Fibroblast of lung (primary cell): ENCODE measurements at regions not wholly inside any gene's neighbourhood (a gene's known extent, or its start where the extent isn't known, plus 50 kb on each side); places are given as distances from the start of the nearest gene placed in this dataset.

Source experiments
- DNase-seq, 2 donors: peaks; one replicate each; pipeline versions ENCODE4 v3.0.0 to v3.0.0-alpha.2; 2010; ENCODE audit warnings: low read depth in 2 of 2
- H2AFZ ChIP-seq: 2 replicates; pipeline ENCODE4 v1.5.1; 2012; ENCODE audit warnings: low read length, control low read depth, inconsistent platforms
- H3K27ac ChIP-seq: 2 replicates; pipeline ENCODE4 v1.5.1; 2011; ENCODE audit warnings: low read length, control low read depth; ENCODE audit not compliant: insufficient read depth
- H3K27me3 ChIP-seq: 2 replicates; pipeline ENCODE4 v1.5.1; 2011; ENCODE audit warnings: mild to moderate bottlenecking, low read length; ENCODE audit not compliant: control insufficient read depth, insufficient read depth
- H3K36me3 ChIP-seq: 2 replicates; pipeline ENCODE4 v1.5.1; 2011; ENCODE audit warnings: low read length; ENCODE audit not compliant: control insufficient read depth, insufficient read depth
- H3K4me1 ChIP-seq: 2 replicates; pipeline ENCODE4 v1.5.1; 2011; ENCODE audit warnings: low read length; ENCODE audit not compliant: control insufficient read depth, insufficient read depth; ENCODE audit errors: extremely low read depth
- H3K4me2 ChIP-seq: 2 replicates; pipeline ENCODE4 v1.5.1; 2011; ENCODE audit warnings: low read length, control low read depth; ENCODE audit not compliant: insufficient read depth; ENCODE audit errors: extremely low read depth
- H3K4me3 ChIP-seq, 4 experiments: fragments of 200-600 bp in 1 of 4; sonication (generic) in 1 of 4; replicated peaks in 1 of 4; 2 replicates each; pipeline ENCODE4 v1.5.1; 2011 to 2016; ENCODE audit warnings: low read length in 4 of 4, low read depth in 3 of 4, mild to moderate bottlenecking in 3 of 4, control low read depth in 2 of 4, inconsistent platforms in 1 of 4, mixed read lengths in 1 of 4; ENCODE audit not compliant: insufficient read depth in 1 of 4; ENCODE audit errors: control extremely low read depth in 1 of 4
- H3K79me2 ChIP-seq: 2 replicates; pipeline ENCODE4 v1.5.1; 2012; ENCODE audit warnings: mild to moderate bottlenecking, low read length, inconsistent platforms; ENCODE audit not compliant: control insufficient read depth, insufficient read depth
- H3K9ac ChIP-seq: 2 replicates; pipeline ENCODE4 v1.5.1; 2011; ENCODE audit warnings: mild to moderate bottlenecking, low read length, control low read depth; ENCODE audit not compliant: insufficient read depth
- H3K9me3 ChIP-seq: 2 replicates; pipeline ENCODE4 v1.5.1; 2012; ENCODE audit warnings: low read depth, low read length; ENCODE audit not compliant: control insufficient read depth, insufficient read depth
- H4K20me1 ChIP-seq: 2 replicates; pipeline ENCODE4 v1.5.1; 2011; ENCODE audit warnings: low read length; ENCODE audit not compliant: control insufficient read depth, insufficient read depth; ENCODE audit errors: extremely low read depth
- EZH2 ChIP-seq: IDR thresholded peaks from 2 replicates; pipeline ENCODE4 v1.5.1; 2012; ENCODE audit warnings: low read length, control low read depth, mild to moderate bottlenecking; ENCODE audit errors: missing control alignments
- TF ChIP-seq, protein P1 (sequence below), 2 donors: IDR thresholded peaks in 1 of 2; conservative IDR thresholded peaks in 1 of 2; 1 replicate in 1 of 2; 2 replicates in 1 of 2; pipeline ENCODE4 v1.5.1; 2011 to 2012; ENCODE audit warnings: low read length in 2 of 2, control low read depth in 1 of 2, inconsistent platforms in 1 of 2, low read depth in 1 of 2, mild to moderate bottlenecking in 1 of 2

- Histone ChIP-seq H3K79me2 (no peaks in the 10 kb centered on the region), H4K20me1 (no peaks in the 10 kb centered on the region), H3K9ac (no peak overlapping the region), H3K9me3 (no peaks in the 10 kb centered on the region), H3K4me3 (no peak overlapping the region), H3K27ac (no peak overlapping the region), H3K36me3 (no peaks in the 10 kb centered on the region), H3K27me3 (no peaks in the 10 kb centered on the region), H3K4me1 (no peaks in the 10 kb centered on the region), H3K4me2 (no peak overlapping the region), H2AFZ (no peak overlapping the region)
- TF ChIP-seq, protein P1, sequence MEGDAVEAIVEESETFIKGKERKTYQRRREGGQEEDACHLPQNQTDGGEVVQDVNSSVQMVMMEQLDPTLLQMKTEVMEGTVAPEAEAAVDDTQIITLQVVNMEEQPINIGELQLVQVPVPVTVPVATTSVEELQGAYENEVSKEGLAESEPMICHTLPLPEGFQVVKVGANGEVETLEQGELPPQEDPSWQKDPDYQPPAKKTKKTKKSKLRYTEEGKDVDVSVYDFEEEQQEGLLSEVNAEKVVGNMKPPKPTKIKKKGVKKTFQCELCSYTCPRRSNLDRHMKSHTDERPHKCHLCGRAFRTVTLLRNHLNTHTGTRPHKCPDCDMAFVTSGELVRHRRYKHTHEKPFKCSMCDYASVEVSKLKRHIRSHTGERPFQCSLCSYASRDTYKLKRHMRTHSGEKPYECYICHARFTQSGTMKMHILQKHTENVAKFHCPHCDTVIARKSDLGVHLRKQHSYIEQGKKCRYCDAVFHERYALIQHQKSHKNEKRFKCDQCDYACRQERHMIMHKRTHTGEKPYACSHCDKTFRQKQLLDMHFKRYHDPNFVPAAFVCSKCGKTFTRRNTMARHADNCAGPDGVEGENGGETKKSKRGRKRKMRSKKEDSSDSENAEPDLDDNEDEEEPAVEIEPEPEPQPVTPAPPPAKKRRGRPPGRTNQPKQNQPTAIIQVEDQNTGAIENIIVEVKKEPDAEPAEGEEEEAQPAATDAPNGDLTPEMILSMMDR (conservative IDR thresholded peaks at IDR 0.05 in 1 of 2, IDR thresholded peaks at IDR 0.05 in 1 of 2; ENCODE audit: low read depth in 1 of 2, low read length in 2 of 2), result no peak
- no peak for TF ChIP-seq EZH2
- DNase-seq, result peak in 1 of 2 donors; percentile 24
Measured at GRCh38 chr13:107289540-107289939, 721.6 kb upstream of the ARGLU1 start.

DNA sequence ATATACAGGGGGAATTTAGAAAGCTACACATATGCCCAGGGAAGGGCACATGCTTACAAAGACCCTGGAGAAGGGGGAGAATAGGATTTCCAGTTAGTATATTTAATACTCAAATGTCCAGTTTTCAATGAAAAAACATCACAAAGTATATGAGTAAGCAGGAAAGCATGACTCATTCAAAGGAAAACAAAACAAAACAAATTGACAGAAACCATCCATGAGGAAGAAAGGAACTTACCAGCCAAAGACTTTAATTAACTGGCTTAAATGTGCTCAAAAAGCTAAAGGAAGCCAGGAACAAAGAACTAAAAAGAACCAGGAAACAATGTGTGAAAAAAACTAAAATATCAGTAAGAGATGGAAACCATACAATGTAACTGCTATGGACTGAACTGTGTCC, 716.2 kb upstream of the ARGLU1 start:
- H4K20me1 ChIP-seq, result no peaks in the 10 kb centered on the region
- H3K9ac ChIP-seq, result no peak overlapping the region
- H2AFZ ChIP-seq, result no peak overlapping the region

DNA sequence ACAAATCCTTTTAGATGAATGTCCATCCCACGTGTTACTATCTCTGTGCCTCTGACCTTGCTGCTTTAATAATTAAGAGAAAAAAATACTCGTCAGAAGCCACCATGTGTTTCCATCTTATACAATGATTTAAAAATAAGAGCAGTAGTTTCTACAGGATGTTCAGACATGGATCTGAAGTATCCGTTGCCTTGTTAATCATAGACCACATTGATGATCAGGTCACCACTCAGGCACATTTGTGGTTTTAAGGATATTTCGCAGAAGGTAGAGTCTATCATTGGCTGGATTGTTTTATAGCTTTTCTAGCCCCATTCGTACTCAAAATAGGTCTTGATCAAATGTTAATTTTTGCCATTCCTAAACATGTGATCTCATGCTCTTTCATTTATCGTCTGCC, 710.0 kb upstream of the ARGLU1 start:
- Histone ChIP-seq H3K9me3 (no peaks in the 10 kb centered on the region), H3K4me2 (no peak overlapping the region), H3K36me3 (no peaks in the 10 kb centered on the region), H3K27ac (no peak overlapping the region), H4K20me1 (no peaks in the 10 kb centered on the region), H3K4me3 (no peak overlapping the region), H3K79me2 (no peaks in the 10 kb centered on the region), H3K4me1 (no peaks in the 10 kb centered on the region), H3K27me3 (no peaks in the 10 kb centered on the region), H3K9ac (no peak overlapping the region), H2AFZ (no peak overlapping the region)
- no peak for TF ChIP-seq EZH2
- TF ChIP-seq, protein P1 (conservative IDR thresholded peaks at IDR 0.05 in 1 of 2, IDR thresholded peaks at IDR 0.05 in 1 of 2; ENCODE audit: low read depth in 1 of 2, low read length in 2 of 2), result no peak
- peak in 1 of 2 donors; percentile 43 for DNase-seq

More for the DNA sequence above, 716.2 kb upstream of the ARGLU1 start:
- Histone ChIP-seq H3K4me1 (no peaks in the 10 kb centered on the region), H3K36me3 (no peaks in the 10 kb centered on the region), H3K27me3 (no peaks in the 10 kb centered on the region), H3K27ac (no peak overlapping the region), H3K4me3 (no peak overlapping the region), H3K4me2 (no peak overlapping the region), H3K9me3 (no peaks in the 10 kb centered on the region), H3K79me2 (no peaks in the 10 kb centered on the region)
- TF ChIP-seq, protein P1 (conservative IDR thresholded peaks at IDR 0.05 in 1 of 2, IDR thresholded peaks at IDR 0.05 in 1 of 2; ENCODE audit: low read depth in 1 of 2, low read length in 2 of 2), result no peak
- TF ChIP-seq EZH2, result no peak
- peak; percentile 45 to 46 for DNase-seq
